SK-N-SH (cell line): ENCODE measurements at regions not wholly inside any gene's neighbourhood (a gene's known extent, or its start where the extent isn't known, plus 50 kb on each side); places are given as distances from the start of the nearest gene placed in this dataset.

Experiments
- CTCF ChIA-PET: fragments of 300-600, 350-600 bp; formaldehyde crosslinking; extraction: SDS; loops from one replicate; lab custom pipeline; 2021; lab: Yijun Ruan, JAX
- POLR2A ChIA-PET: fragments of 350-600 bp; sonication (Branson Sonifier 250); formaldehyde crosslinking; extraction: SDS; loops from one replicate; lab custom pipeline; 2020; ENCODE audit warnings: antibody characterized with exemption, inconsistent platforms; lab: Yijun Ruan, JAX
- DNase-seq: peaks from one replicate; pipeline ENCODE4 v3.0.0; 2012
- H2AFZ ChIP-seq: fragments of 200-600 bp; sonication (generic); 2 replicates; pipeline ENCODE4 v1.8.1; 2016; ENCODE audit warnings: antibody characterized with exemption, mild to moderate bottlenecking, low read depth
- H3F3A ChIP-seq: fragments of 200-600 bp; sonication (generic); replicated peaks from 2 replicates; pipeline ENCODE3; 2016; ENCODE audit warnings: antibody characterized with exemption, mild to moderate bottlenecking; ENCODE audit not compliant: insufficient read depth
- H3K27ac ChIP-seq, 2 experiments: fragments of 200-500 bp in 1 of 2; fragments of 200-600 bp in 1 of 2; sonication (Bioruptor generic) in 1 of 2; sonication (generic), shearing (Covaris generic) in 1 of 2; 2 replicates each; pipeline versions ENCODE4 v1.5.1 to v1.6.1; 2014 to 2016; ENCODE audit warnings: low read depth in 2 of 2, inconsistent platforms in 1 of 2, low read length in 1 of 2, mild to moderate bottlenecking in 1 of 2, mixed read lengths in 1 of 2
- H3K27me3 ChIP-seq: fragments of 200-600 bp; sonication (generic), shearing (Covaris generic); 2 replicates; pipeline ENCODE4 v1.6.1; 2016; ENCODE audit warnings: mixed run types; ENCODE audit not compliant: insufficient read depth
- H3K36me3 ChIP-seq, 2 experiments: fragments of 200-500 bp in 1 of 2; fragments of 200-600 bp in 1 of 2; sonication (Bioruptor generic) in 1 of 2; sonication (generic) in 1 of 2; replicated peaks in 1 of 2; 2 replicates each; pipeline versions ENCODE3 to v1.5.1; 2014 to 2016; ENCODE audit warnings: low read length in 1 of 2, mild to moderate bottlenecking in 1 of 2; ENCODE audit not compliant: insufficient read depth in 2 of 2, control insufficient read depth in 1 of 2
- H3K4me1 ChIP-seq, 2 experiments: fragments of 200-500 bp in 1 of 2; fragments of 200-600 bp in 1 of 2; sonication (Bioruptor generic) in 1 of 2; sonication (generic), shearing (Covaris generic) in 1 of 2; 2 replicates each; pipeline versions ENCODE4 v1.5.1 to v1.6.1; 2014 to 2016; ENCODE audit warnings: low read depth in 1 of 2, low read length in 1 of 2, mixed run types in 1 of 2; ENCODE audit not compliant: insufficient read depth in 2 of 2, control insufficient read depth in 1 of 2
- H3K4me2 ChIP-seq: fragments of 200-600 bp; sonication (generic), shearing (Covaris generic); 2 replicates; pipeline ENCODE4 v1.6.1; 2017; ENCODE audit warnings: mixed run types
- H3K4me3 ChIP-seq, 2 experiments: fragments of 200-500 bp in 1 of 2; fragments of 200-600 bp in 1 of 2; sonication (Bioruptor generic) in 1 of 2; sonication (generic), shearing (Covaris generic) in 1 of 2; 2 replicates each; pipeline versions ENCODE4 v1.5.1 to v1.8.1; 2014 to 2016; ENCODE audit warnings: low read depth in 2 of 2, inconsistent platforms in 1 of 2, low read length in 1 of 2, mild to moderate bottlenecking in 1 of 2, mixed read lengths in 1 of 2, moderate library complexity in 1 of 2
- H3K79me2 ChIP-seq: fragments of 200-600 bp; sonication (generic); 2 replicates; pipeline ENCODE4 v1.8.1; 2017; ENCODE audit warnings: mild to moderate bottlenecking; ENCODE audit not compliant: insufficient read depth
- H3K9ac ChIP-seq: fragments of 200-600 bp; sonication (generic); 2 replicates; pipeline ENCODE4 v1.6.1; 2017; ENCODE audit warnings: mixed run types
- H3K9me2 ChIP-seq: fragments of 200-600 bp; sonication (generic); 2 replicates; pipeline ENCODE4 v1.6.1; 2017; ENCODE audit warnings: mixed run types
- H3K9me3 ChIP-seq: fragments of 200-600 bp; sonication (generic); 2 replicates; pipeline ENCODE4 v1.6.1; 2017; ENCODE audit warnings: mixed run types, mild to moderate bottlenecking, moderate library complexity
- H4K20me1 ChIP-seq: fragments of 200-600 bp; sonication (generic); 2 replicates; pipeline ENCODE4 v1.6.1; 2017; ENCODE audit warnings: mild to moderate bottlenecking, mixed run types; ENCODE audit not compliant: insufficient read depth
- CHD2 ChIP-seq: fragments of 150-350 bp; IDR thresholded peaks from 2 replicates; pipeline ENCODE4 v1.6.1; 2018; ENCODE audit warnings: low read length; ENCODE audit not compliant: partially characterized antibody
- CTCF ChIP-seq: fragments of 200-600 bp; sonication (generic); IDR thresholded peaks from 2 replicates; pipeline ENCODE4 v1.6.1; 2017; ENCODE audit warnings: antibody characterized with exemption, mild to moderate bottlenecking, moderate library complexity
- EP300 ChIP-seq, 2 experiments: IDR thresholded peaks; 2 replicates each; pipeline versions ENCODE4 v1.4.0 to v1.6.1; 2012; ENCODE audit warnings: borderline replicate concordance in 1 of 2, low read depth in 1 of 2, low read length in 1 of 2
- GATA2 ChIP-seq: sonication (generic); formaldehyde crosslinking; IDR thresholded peaks from 2 replicates; pipeline ENCODE4 v1.5.0; 2020; ENCODE audit warnings: mild to moderate bottlenecking, missing genetic modification reagents
- MAX ChIP-seq: IDR thresholded peaks from 2 replicates; pipeline ENCODE4 v1.4.0; 2012; ENCODE audit warnings: low read depth
- MEF2A ChIP-seq: IDR thresholded peaks from 2 replicates; pipeline ENCODE4 v1.4.0; 2012; ENCODE audit warnings: low read depth, borderline replicate concordance
- MXI1 ChIP-seq: IDR thresholded peaks from 2 replicates; pipeline ENCODE4 v1.6.1; 2012; ENCODE audit warnings: mild to moderate bottlenecking, low read depth, low read length, improper control_type of control experiment
- RAD21 ChIP-seq: IDR thresholded peaks from 2 replicates; pipeline ENCODE4 v1.6.1; 2012; ENCODE audit warnings: mild to moderate bottlenecking, low read length
- RCOR1 ChIP-seq: fragments of 150-350 bp; IDR thresholded peaks from 2 replicates; pipeline ENCODE4 v1.6.1; 2017; ENCODE audit warnings: antibody characterized with exemption, low read length
- RFX5 ChIP-seq: IDR thresholded peaks from 2 replicates; pipeline ENCODE4 v1.6.1; 2012; ENCODE audit warnings: mild to moderate bottlenecking, improper control_type of control experiment, low read length
- RXRA ChIP-seq: IDR thresholded peaks from 2 replicates; pipeline ENCODE4 v1.4.0; 2012; ENCODE audit warnings: low read depth, mild to moderate bottlenecking, borderline replicate concordance
- SMC3 ChIP-seq: IDR thresholded peaks from 2 replicates; pipeline ENCODE4 v1.6.1; 2012; ENCODE audit warnings: low read depth, low read length, improper control_type of control experiment
- WGBS: methylation state at CpG from one replicate; pipeline ENCODE4 v1.1.6; 2017; ENCODE audit warnings: low lambda C conversion rate; 5-methylcytosine and 5-hydroxymethylcytosine counted together
- TF ChIP-seq, protein P1 (sequence below): IDR thresholded peaks from 2 replicates; pipeline ENCODE4; 2012

GRCh38 chr11:19658344-19658743 is 54.3 kb upstream of the NAV2 start:
- Histone ChIP-seq H3K4me2 (no peak overlapping the region), H3K79me2 (peaks cover 84% of the 10 kb centered on the region), H3K9ac (no peak overlapping the region), H3K9me2 (no peaks in the 10 kb centered on the region), H3K4me1 (peaks cover 0 to 29% of the 10 kb centered on the region in 2 experiments; a peak in 1 of 4 replicates), H2AFZ (no peak overlapping the region), H3K36me3 (peaks cover 0 to 7% of the 10 kb centered on the region in 2 experiments), H3K4me3 (no peak overlapping the region), H3K27me3 (no peaks in the 10 kb centered on the region), H3K9me3 (no peaks in the 10 kb centered on the region), H3F3A (peaks cover 9% of the 10 kb centered on the region), H3K27ac (peak overlapping the region; percentile 28 to 61; a peak in 2 of 4 replicates), H4K20me1 (peaks cover 15% of the 10 kb centered on the region)
- POLR2A ChIA-PET, result no interaction called here
- 38% methylated on average over 2 of the region's 2 CpGs for WGBS
- TF ChIP-seq CTCF (peak; percentile 42), SMC3 (peak; percentile 25; the same call in 1 of the 2 replicates), MEF2A (no peak), RAD21 (peak; percentile 52)
- DNase-seq, result no peak
- CTCF ChIA-PET, result interaction anchor here (0.7 to 4.6 kb wide), 19 partner anchors 11 to 246 kb away, joined by 3 to 25 read pairs (median 3); no protein-coding TSS in a partner anchor

DNA sequence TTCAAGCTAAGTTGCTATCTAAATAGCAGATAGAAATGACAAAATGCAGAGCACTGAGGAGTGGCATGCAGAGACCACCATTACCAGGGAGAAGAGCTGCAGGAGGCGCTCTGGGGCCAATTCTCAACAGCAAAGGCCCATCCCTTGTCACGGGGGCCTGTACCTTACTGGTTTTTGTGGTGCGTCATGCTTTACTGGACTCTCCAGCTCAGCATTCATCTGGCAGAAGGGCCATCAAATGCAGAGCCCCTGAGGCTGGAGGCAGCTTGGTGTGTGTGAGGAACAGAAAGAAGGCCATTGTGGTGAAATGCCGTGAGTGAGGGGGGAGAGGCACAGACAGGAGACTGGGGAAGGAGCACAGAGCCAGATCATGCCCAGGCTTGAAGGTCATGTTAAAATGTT is 56.5 kb upstream of the NAV2 start:
- Histone ChIP-seq H3K27ac (peak overlapping the region in 1 of 2 experiments; percentile 56; a peak in 1 of 4 replicates), H3K9ac (no peak overlapping the region), H2AFZ (no peak overlapping the region), H3K4me2 (no peak overlapping the region), H3K4me3 (no peak overlapping the region), H3K9me3 (no peaks in the 10 kb centered on the region)
- CTCF ChIA-PET, result interaction anchor here (0.6 to 4.6 kb wide), 13 partner anchors 9 to 153 kb away, joined by 3 to 25 read pairs (median 4); no protein-coding TSS in a partner anchor
- 83% methylated on average over 4 of the region's 4 CpGs for whole genome bisulfite sequencing
- TF ChIP-seq SMC3 (peak; percentile 31; the same call in 1 of the 2 replicates), MAX (no peak), GATA2 (CRISPR knock-in tag) (0 out of 2 replicates have a peak, but pooled peaks have one; percentile 25), RCOR1 (peak; percentile 21; the same call in 1 of the 2 replicates), EP300 (IDR thresholded peaks at IDR 0.05; ENCODE audit: borderline replicate concordance in 1 of 2, low read depth in 1 of 2, low read length in 1 of 2) (peak in 1 of 2 experiments; percentile 71; a peak in 2 of 4 replicates), RXRA (no peak), MXI1 (0 out of 2 replicates have a peak, but pooled peaks have one; percentile 22), CHD2 (peak; percentile 8), RFX5 (no peak), RAD21 (peak; percentile 61)
- TF ChIP-seq, protein P1, sequence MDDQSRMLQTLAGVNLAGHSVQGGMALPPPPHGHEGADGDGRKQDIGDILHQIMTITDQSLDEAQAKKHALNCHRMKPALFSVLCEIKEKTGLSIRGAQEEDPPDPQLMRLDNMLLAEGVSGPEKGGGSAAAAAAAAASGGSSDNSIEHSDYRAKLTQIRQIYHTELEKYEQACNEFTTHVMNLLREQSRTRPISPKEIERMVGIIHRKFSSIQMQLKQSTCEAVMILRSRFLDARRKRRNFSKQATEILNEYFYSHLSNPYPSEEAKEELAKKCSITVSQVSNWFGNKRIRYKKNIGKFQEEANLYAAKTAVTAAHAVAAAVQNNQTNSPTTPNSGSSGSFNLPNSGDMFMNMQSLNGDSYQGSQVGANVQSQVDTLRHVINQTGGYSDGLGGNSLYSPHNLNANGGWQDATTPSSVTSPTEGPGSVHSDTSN, result no peak
- TF ChIP-seq, all 33 proteins: peak for 7
- Histone ChIP-seq H3K4me1 (peaks cover 0 to 43% of the 10 kb centered on the region in 2 experiments; a peak in 2 of 4 replicates), H3K27me3 (no peaks in the 10 kb centered on the region), H3F3A (peaks cover 18% of the 10 kb centered on the region), H4K20me1 (peaks cover 18% of the 10 kb centered on the region; the same call in 1 of the 2 replicates), H3K36me3 (peaks cover 0 to 9% of the 10 kb centered on the region in 2 experiments), H3K79me2 (peaks cover 84% of the 10 kb centered on the region), H3K9me2 (no peaks in the 10 kb centered on the region)
- POLR2A ChIA-PET, result interaction anchor here (0.7 to 1.6 kb wide), 3 partner anchors 41 to 67 kb away, joined by 3 to 5 read pairs (median 3); partner anchors contain the start of gene NAV2
- peak; percentile 44 for DNase-seq
